HEK293 (cell line): ENCODE measurements at regions not wholly inside any gene's neighbourhood (a gene's known extent, or its start where the extent isn't known, plus 50 kb on each side); places are given as distances from the start of the nearest gene placed in this dataset.

Experiments
- CTCF ChIA-PET: fragments of 350-600 bp; formaldehyde crosslinking; extraction: SDS; loops from one replicate; lab custom pipeline; 2021; ENCODE audit warnings: antibody characterized with exemption; lab: Yijun Ruan, JAX
- POLR2A ChIA-PET: fragments of 300-600 bp; formaldehyde crosslinking; extraction: SDS; loops from one replicate; lab custom pipeline; 2020; ENCODE audit warnings: antibody characterized with exemption, inconsistent platforms; lab: Yijun Ruan, JAX
- H3K27ac ChIP-seq: fragments of 200-500 bp; sonication (Bioruptor generic); 2 replicates; pipeline ENCODE4 v1.5.1; 2014; ENCODE audit warnings: low read depth, low read length, control low read depth, inconsistent platforms; ENCODE audit errors: extremely low read depth
- H3K36me3 ChIP-seq, 2 experiments: fragments of 200-500 bp in 1 of 2; sonication (Bioruptor generic) in 1 of 2; 1 replicate in 1 of 2; 2 replicates in 1 of 2; pipeline ENCODE4 v1.5.1; 2014 to 2017; ENCODE audit warnings: inconsistent platforms in 2 of 2, low read length in 2 of 2; ENCODE audit not compliant: control insufficient read depth in 2 of 2, insufficient read depth in 1 of 2
- H3K4me1 ChIP-seq: fragments of 200-500 bp; sonication (Bioruptor generic); 2 replicates; pipeline ENCODE4 v1.5.1; 2014; ENCODE audit warnings: mild to moderate bottlenecking, low read length, inconsistent platforms; ENCODE audit not compliant: control insufficient read depth, insufficient read depth
- H3K4me3 ChIP-seq: 2 replicates; pipeline ENCODE4 v1.5.1; 2011; ENCODE audit warnings: low read depth, mild to moderate bottlenecking, control low read depth, low read length, moderate library complexity
- H3K9me3 ChIP-seq: fragments of 200-500 bp; sonication (Bioruptor generic); 2 replicates; pipeline ENCODE4 v1.5.1; 2014; ENCODE audit warnings: low read depth, low read length, inconsistent platforms; ENCODE audit not compliant: control insufficient read depth, insufficient read depth
- GLI4 ChIP-seq: fragments of 450-650 bp; formaldehyde crosslinking; IDR thresholded peaks from 2 replicates; pipeline ENCODE4 v1.5.1; 2016; ENCODE audit warnings: missing biosample characterization, missing genetic modification characterization
- KLF8 ChIP-seq: fragments of 450-650 bp; formaldehyde crosslinking; IDR thresholded peaks from 2 replicates; pipeline ENCODE4 v1.5.1; 2016; ENCODE audit warnings: missing biosample characterization, missing genetic modification characterization
- PRDM1 ChIP-seq: fragments of 450-650 bp; formaldehyde crosslinking; IDR thresholded peaks from 2 replicates; pipeline ENCODE4; 2016; ENCODE audit warnings: missing biosample characterization, missing genetic modification characterization
- PRDM10 ChIP-seq: fragments of 450-650 bp; formaldehyde crosslinking; IDR thresholded peaks from 2 replicates; pipeline ENCODE4 v1.5.1; 2016; ENCODE audit warnings: missing biosample characterization, missing genetic modification characterization
- TSHZ1 ChIP-seq: fragments of 450-650 bp; formaldehyde crosslinking; IDR thresholded peaks from 2 replicates; pipeline ENCODE4 v1.5.1; 2016; ENCODE audit warnings: missing biosample characterization, missing genetic modification characterization, borderline replicate concordance
- ZBTB17 ChIP-seq: fragments of 450-650 bp; formaldehyde crosslinking; IDR thresholded peaks from 2 replicates; pipeline ENCODE4 v1.5.1; 2016; ENCODE audit warnings: missing biosample characterization, missing genetic modification characterization
- ZBTB48 ChIP-seq: fragments of 450-650 bp; formaldehyde crosslinking; IDR thresholded peaks from 2 replicates; pipeline ENCODE4 v1.5.1; 2016; ENCODE audit warnings: missing biosample characterization, missing genetic modification characterization
- ZNF16 ChIP-seq: fragments of 450-650 bp; formaldehyde crosslinking; IDR thresholded peaks from 2 replicates; pipeline ENCODE4 v1.5.1; 2016; ENCODE audit warnings: low read depth, missing biosample characterization, missing genetic modification characterization
- ZNF211 ChIP-seq: fragments of 450-650 bp; formaldehyde crosslinking; IDR thresholded peaks from 2 replicates; pipeline ENCODE4 v1.5.1; 2016; ENCODE audit warnings: low read depth, missing biosample characterization, missing genetic modification characterization
- ZNF221 ChIP-seq: fragments of 450-650 bp; formaldehyde crosslinking; IDR thresholded peaks from 2 replicates; pipeline ENCODE4 v1.5.1; 2017; ENCODE audit warnings: missing biosample characterization, missing genetic modification characterization, borderline replicate concordance
- ZNF23 ChIP-seq: fragments of 450-650 bp; formaldehyde crosslinking; IDR thresholded peaks from 2 replicates; pipeline ENCODE4 v1.5.1; 2016; ENCODE audit warnings: missing biosample characterization, missing genetic modification characterization, borderline replicate concordance
- ZNF26 ChIP-seq: fragments of 450-650 bp; formaldehyde crosslinking; IDR thresholded peaks from 2 replicates; pipeline ENCODE4 v1.5.1; 2016; ENCODE audit warnings: missing biosample characterization, missing genetic modification characterization
- ZNF311 ChIP-seq: fragments of 450-650 bp; formaldehyde crosslinking; IDR thresholded peaks from 2 replicates; pipeline ENCODE4 v1.5.1; 2017; ENCODE audit warnings: missing biosample characterization, missing genetic modification characterization, borderline replicate concordance
- ZNF341 ChIP-seq: fragments of 450-650 bp; formaldehyde crosslinking; IDR thresholded peaks from 2 replicates; pipeline ENCODE4; 2016; ENCODE audit warnings: low read depth, missing biosample characterization, missing genetic modification characterization
- ZNF366 ChIP-seq: fragments of 450-650 bp; formaldehyde crosslinking; conservative IDR thresholded peaks from 2 replicates; pipeline ENCODE4 v1.5.1; 2016; ENCODE audit warnings: missing biosample characterization, missing genetic modification characterization
- ZNF391 ChIP-seq: fragments of 450-650 bp; formaldehyde crosslinking; IDR thresholded peaks from 2 replicates; pipeline ENCODE4 v1.5.1; 2016; ENCODE audit warnings: low read depth, missing biosample characterization, missing genetic modification characterization, borderline replicate concordance
- ZNF48 ChIP-seq: fragments of 450-650 bp; formaldehyde crosslinking; IDR thresholded peaks from 2 replicates; pipeline ENCODE4 v1.5.1; 2016; ENCODE audit warnings: missing biosample characterization, missing genetic modification characterization
- ZNF561 ChIP-seq: fragments of 450-650 bp; IDR thresholded peaks from 2 replicates; pipeline ENCODE4 v1.5.1; 2018; ENCODE audit warnings: missing biosample characterization, missing genetic modification characterization, borderline replicate concordance
- ZNF670 ChIP-seq: fragments of 450-650 bp; formaldehyde crosslinking; IDR thresholded peaks from 2 replicates; pipeline ENCODE4 v1.5.1; 2016; ENCODE audit warnings: missing biosample characterization, missing genetic modification characterization, low read depth
- ZNF707 ChIP-seq: fragments of 450-650 bp; formaldehyde crosslinking; IDR thresholded peaks from 2 replicates; pipeline ENCODE4 v1.5.1; 2016; ENCODE audit warnings: missing biosample characterization, missing genetic modification characterization

- Histone ChIP-seq H3K9me3 (no peaks in the 10 kb centered on the region), H3K4me1 (no peaks in the 10 kb centered on the region), H3K27ac (no peak overlapping the region), H3K36me3 (no peaks in the 10 kb centered on the region), H3K4me3 (no peak overlapping the region)
- TF ChIP-seq ZNF221: no peak
- TF ChIP-seq ZNF341 (tag by site-specific recombination): no peak
- no peak for TF ChIP-seq ZNF26 (tag by site-specific recombination)
- no peak for TF ChIP-seq ZNF311
- TF ChIP-seq ZNF561: no peak
- TF ChIP-seq ZNF707 (tag by site-specific recombination): no peak
- TF ChIP-seq PRDM1 (tag by site-specific recombination): no peak
- TF ChIP-seq ZNF211 (tag by site-specific recombination): no peak
- TF ChIP-seq ZBTB48: no peak
- ChIA-PET POLR2A (no interaction called here), CTCF (interaction anchor here (0.8 to 1.0 kb wide), 4 partner anchors 29 to 200 kb away, joined by 3 to 7 read pairs (median 3); no protein-coding TSS in a partner anchor)
Observed at GRCh38 chr1:239918634-239919033, 173.0 kb upstream of the FMN2 start.

- Histone ChIP-seq H3K9me3 (no peaks in the 10 kb centered on the region), H3K4me3 (no peak overlapping the region), H3K36me3 (no peaks in the 10 kb centered on the region), H3K27ac (no peak overlapping the region), H3K4me1 (no peaks in the 10 kb centered on the region)
- ChIA-PET CTCF (no interaction called here), POLR2A (no interaction called here)
- TF ChIP-seq KLF8: no peak
- TF ChIP-seq ZNF366 (tag by site-specific recombination): peak; percentile 81
- peak; percentile 58 for TF ChIP-seq ZBTB17 (tag by site-specific recombination)
Observed at GRCh38 chr1:239920214-239920613, 171.5 kb upstream of the FMN2 start.

- H3K9me3 ChIP-seq: no peaks in the 10 kb centered on the region
- no peaks in the 10 kb centered on the region for H3K36me3 ChIP-seq
- ChIA-PET CTCF (interaction anchor here (0.6 kb wide), 2 partner anchors 39 to 1267 kb away, joined by 3 to 4 read pairs; no protein-coding TSS in a partner anchor), POLR2A (no interaction called here)
- no peak overlapping the region for H3K4me3 ChIP-seq
- no peak overlapping the region for H3K27ac ChIP-seq
- H3K4me1 ChIP-seq: no peaks in the 10 kb centered on the region
- no peak for TF ChIP-seq TSHZ1
- TF ChIP-seq ZNF16 (tag by site-specific recombination): no peak
- no peak for TF ChIP-seq GLI4 (tag by site-specific recombination)
- TF ChIP-seq ZNF670 (tag by site-specific recombination): no peak
- no peak for TF ChIP-seq ZNF23
- TF ChIP-seq PRDM10 (tag by site-specific recombination): no peak
- TF ChIP-seq ZNF391 (tag by site-specific recombination): no peak
- TF ChIP-seq ZNF48 (tag by site-specific recombination): no peak
Observed at GRCh38 chr1:239922778-239923522, 168.7 kb upstream of the FMN2 start.
